H1 (cell line): ENCODE measurements at regions not wholly inside any gene's neighbourhood (a gene's known extent, or its start where the extent isn't known, plus 50 kb on each side); places are given as distances from the start of the nearest gene placed in this dataset.

Experiments used
- CTCF ChIA-PET: fragments of 300-600 bp; sonication (Branson Sonifier 250); formaldehyde crosslinking; loops from one replicate; lab custom pipeline; 2021; ENCODE audit not compliant: partially characterized antibody; lab: Charles Lee
- POLR2A ChIA-PET: fragments of 300-600 bp; sonication (Branson Sonifier 250); formaldehyde crosslinking; loops from one replicate; lab custom pipeline; 2021; ENCODE audit warnings: inconsistent platforms; ENCODE audit not compliant: partially characterized antibody; lab: Charles Lee
- DNase-seq, 2 experiments: peaks; one replicate each; pipeline versions ENCODE4 v3.0.0 to v3.0.0-alpha.2; 2010 to 2022; ENCODE audit warnings: low spot score in 2 of 2, low read depth in 1 of 2, mixed read lengths in 1 of 2
- FAIRE-seq: peaks from 2 replicates; lab custom pipeline; 2011; peaks lifted over from hg19 to GRCh38; lab: Jason Lieb, UNC
- H2AFZ ChIP-seq: 2 replicates; pipeline ENCODE4 v1.8.1; 2012; ENCODE audit warnings: low read length, inconsistent platforms
- H2AK5ac ChIP-seq: 2 replicates; pipeline ENCODE4 v1.6.1; 2013; ENCODE audit warnings: low read depth, low read length
- H2BK120ac ChIP-seq: replicated peaks from 2 replicates; pipeline ENCODE3; 2013; ENCODE audit warnings: low read depth, low read length, inconsistent platforms
- H2BK12ac ChIP-seq: 2 replicates; pipeline ENCODE4 v1.6.1; 2013; ENCODE audit warnings: low read depth, low read length
- H2BK15ac ChIP-seq: 2 replicates; pipeline ENCODE4 v1.6.1; 2013; ENCODE audit warnings: low read length
- H2BK20ac ChIP-seq: 2 replicates; pipeline ENCODE4 v1.6.1; 2013; ENCODE audit warnings: low read length
- H2BK5ac ChIP-seq: 2 replicates; pipeline ENCODE4 v1.6.1; 2013; ENCODE audit warnings: low read depth, low read length
- H3K14ac ChIP-seq: 2 replicates; pipeline ENCODE4 v1.6.1; 2013; ENCODE audit warnings: inconsistent platforms; ENCODE audit not compliant: insufficient read length
- H3K18ac ChIP-seq: 2 replicates; pipeline ENCODE4 v1.6.1; 2013; ENCODE audit warnings: low read length; ENCODE audit errors: extremely low read depth
- H3K23ac ChIP-seq: 2 replicates; pipeline ENCODE4 v1.6.1; 2013; ENCODE audit warnings: inconsistent platforms; ENCODE audit not compliant: insufficient read length
- H3K23me2 ChIP-seq: 2 replicates; pipeline ENCODE4 v1.6.1; 2013; ENCODE audit warnings: low read depth, low read length
- H3K27ac ChIP-seq: 2 replicates; pipeline ENCODE4 v1.6.1; 2011; ENCODE audit warnings: low read depth, low read length, inconsistent platforms
- H3K27me3 ChIP-seq, 4 experiments: replicated peaks in 1 of 4; 1 replicate in 1 of 4; 2 replicates in 3 of 4; pipeline versions ENCODE4 v1.6.1 to v1.8.1; 2011 to 2013; ENCODE audit warnings: low read length in 3 of 4, mild to moderate bottlenecking in 3 of 4, inconsistent platforms in 2 of 4, mixed read lengths in 2 of 4, moderate library complexity in 1 of 4; ENCODE audit not compliant: control insufficient read depth in 3 of 4, insufficient read depth in 3 of 4; ENCODE audit errors: extremely low read depth in 1 of 4
- H3K36me3 ChIP-seq, 4 experiments: 2 replicates each; pipeline versions ENCODE4 v1.6.1 to v1.8.1; 2011 to 2013; ENCODE audit warnings: mild to moderate bottlenecking in 4 of 4, low read length in 3 of 4, moderate library complexity in 2 of 4, control low read depth in 1 of 4, inconsistent platforms in 1 of 4; ENCODE audit not compliant: insufficient read depth in 4 of 4, control insufficient read depth in 2 of 4
- H3K4ac ChIP-seq: replicated peaks from 2 replicates; pipeline ENCODE3; 2013; ENCODE audit warnings: low read length, low read depth, mixed read lengths, inconsistent platforms; ENCODE audit not compliant: insufficient read length
- H3K4me1 ChIP-seq, 4 experiments: replicated peaks in 1 of 4; 1 replicate in 1 of 4; 2 replicates in 3 of 4; pipeline versions ENCODE4 v1.6.1 to v1.8.1; 2011 to 2013; ENCODE audit warnings: low read length in 3 of 4, inconsistent platforms in 2 of 4, mixed read lengths in 1 of 4; ENCODE audit not compliant: insufficient read depth in 4 of 4, control insufficient read depth in 3 of 4
- H3K4me2 ChIP-seq, 2 experiments: 2 replicates each; pipeline versions ENCODE4 v1.6.1 to v1.8.1; 2011 to 2013; ENCODE audit warnings: low read depth in 2 of 2, low read length in 2 of 2, control low read depth in 1 of 2, inconsistent platforms in 1 of 2, mild to moderate bottlenecking in 1 of 2; ENCODE audit not compliant: insufficient read depth in 1 of 2
- H3K4me3 ChIP-seq, 4 experiments: fragments of 200-600, 300-600 bp in 1 of 4; sonication (generic), shearing (Covaris generic), sonication (Bioruptor Twin) in 1 of 4; 2 replicates each; pipeline versions ENCODE4 v1.5.1 to v1.8.1; 2011 to 2016; ENCODE audit warnings: low read length in 4 of 4, low read depth in 3 of 4, control low read depth in 2 of 4, inconsistent platforms in 2 of 4, mild to moderate bottlenecking in 2 of 4, mixed read lengths in 1 of 4, moderate library complexity in 1 of 4; ENCODE audit not compliant: insufficient read depth in 2 of 4; ENCODE audit errors: extremely low read depth in 1 of 4
- H3K56ac ChIP-seq: replicated peaks from 2 replicates; pipeline ENCODE3; 2013; ENCODE audit warnings: low read depth, mild to moderate bottlenecking, mixed read lengths, low read length, inconsistent platforms; ENCODE audit not compliant: insufficient read length
- H3K79me1 ChIP-seq: 2 replicates; pipeline ENCODE4 v1.6.1; 2013; ENCODE audit warnings: low read depth, low read length, control low read depth
- H3K79me2 ChIP-seq, 2 experiments: 2 replicates each; pipeline versions ENCODE4 v1.6.1 to v1.8.1; 2012 to 2013; ENCODE audit warnings: low read length in 2 of 2, mild to moderate bottlenecking in 2 of 2, inconsistent platforms in 1 of 2; ENCODE audit not compliant: insufficient read depth in 2 of 2, control insufficient read depth in 1 of 2
- H3K9ac ChIP-seq, 4 experiments: replicated peaks in 1 of 4; 1 replicate in 1 of 4; 2 replicates in 3 of 4; pipeline versions ENCODE4 v1.6.1 to v1.8.1; 2011 to 2013; ENCODE audit warnings: low read depth in 3 of 4, low read length in 3 of 4, control low read depth in 2 of 4, mild to moderate bottlenecking in 2 of 4, moderate library complexity in 2 of 4, inconsistent platforms in 1 of 4; ENCODE audit errors: extremely low read depth in 1 of 4
- H3K9me3 ChIP-seq, 2 experiments: 2 replicates each; pipeline versions ENCODE4 v1.6.1 to v1.8.1; 2012 to 2013; ENCODE audit warnings: mild to moderate bottlenecking in 2 of 2, moderate library complexity in 2 of 2, control low read depth in 1 of 2, inconsistent platforms in 1 of 2, low read depth in 1 of 2, low read length in 1 of 2, mixed read lengths in 1 of 2; ENCODE audit not compliant: insufficient read depth in 2 of 2
- H4K20me1 ChIP-seq, 2 experiments: replicated peaks in 1 of 2; 2 replicates each; pipeline versions ENCODE3 to v1.8.1; 2011 to 2013; ENCODE audit warnings: inconsistent platforms in 2 of 2, low read length in 2 of 2, mild to moderate bottlenecking in 1 of 2; ENCODE audit not compliant: insufficient read depth in 2 of 2, control insufficient read depth in 1 of 2
- H4K5ac ChIP-seq: 2 replicates; pipeline ENCODE4 v1.6.1; 2013; ENCODE audit warnings: low read length, low read depth, mixed read lengths, inconsistent platforms; ENCODE audit not compliant: insufficient read length
- H4K8ac ChIP-seq: 2 replicates; pipeline ENCODE4 v1.8.0; 2013; ENCODE audit warnings: mild to moderate bottlenecking, moderate library complexity, low read length, inconsistent platforms; ENCODE audit not compliant: insufficient read depth; ENCODE audit errors: extremely low read depth
- H4K91ac ChIP-seq: replicated peaks from 2 replicates; pipeline ENCODE3; 2013; ENCODE audit warnings: low read length, mixed read lengths, inconsistent platforms; ENCODE audit not compliant: insufficient read length
- GABPA ChIP-seq: IDR thresholded peaks from 2 replicates; pipeline ENCODE4 v1.6.1; 2011; ENCODE audit warnings: mild to moderate bottlenecking, low read length, moderate library complexity, borderline replicate concordance; ENCODE audit not compliant: insufficient read depth
- JUND ChIP-seq: IDR thresholded peaks from 2 replicates; pipeline ENCODE4 v1.6.1; 2011; ENCODE audit warnings: mild to moderate bottlenecking, improper control_type of control experiment, low read length
- SP4 ChIP-seq: IDR thresholded peaks from 2 replicates; pipeline ENCODE4 v1.6.1; 2012; ENCODE audit warnings: low read length, inconsistent platforms
- WGBS, 2 experiments: shearing (Covaris generic) in 1 of 2; methylation state at CpG; one replicate each; pipeline versions ENCODE4 v1.1.6 to v1.1.7; 2013 to 2015; ENCODE audit warnings: low lambda C conversion rate in 2 of 2, mixed read lengths in 2 of 2, inconsistent platforms in 1 of 2, low coverage in 1 of 2, missing lambda C conversion rate in 1 of 2; ENCODE audit not compliant: insufficient replicate concordance in 2 of 2, insufficient coverage in 1 of 2, insufficient read length in 1 of 2; ENCODE audit errors: extremely low coverage in 1 of 2, missing lambda C conversion rate in 1 of 2; 5-methylcytosine and 5-hydroxymethylcytosine counted together

DNA sequence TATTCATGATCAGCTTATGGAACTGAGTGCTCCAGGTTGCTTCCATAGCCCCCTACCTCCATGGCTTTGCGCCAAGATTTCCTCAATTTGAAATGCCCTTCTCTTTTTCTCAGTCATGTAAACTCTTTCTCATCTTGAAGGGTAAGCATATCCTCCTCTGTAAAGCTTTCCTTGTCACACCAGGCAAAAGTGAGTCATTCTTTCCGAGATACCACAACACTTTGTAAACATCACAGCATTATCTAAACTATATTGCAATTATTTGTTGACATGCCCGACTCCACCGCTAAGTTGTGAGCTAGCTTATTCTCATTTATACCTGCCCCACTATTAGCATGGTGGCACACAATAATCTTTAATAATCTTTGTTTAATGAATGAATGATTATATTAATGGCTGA lies 419.5 kb upstream of the CHST9 start:
- CTCF ChIA-PET = interaction anchor here (0.7 to 9.5 kb wide), 28 partner anchors 9 to 258 kb away, joined by 3 to 194 read pairs (median 6); no protein-coding TSS in a partner anchor
- Histone ChIP-seq H2BK5ac (no peak overlapping the region), H3K23me2 (no peaks in the 10 kb centered on the region), H3K4me2 (no peak overlapping the region; a peak in 1 of 4 replicates), H3K4ac (no peak overlapping the region), H3K18ac (no peak overlapping the region; the same call in 1 of the 2 replicates), H2BK120ac (no peak overlapping the region), H3K4me3 (no peak overlapping the region), H3K9me3 (0 out of 4 replicates have a peak, but pooled peaks cover 0 to 5% of the 10 kb centered on the region in 2 experiments), H2BK20ac (no peak overlapping the region), H3K23ac (no peak overlapping the region), H2BK12ac (no peak overlapping the region), H2AK5ac (no peak overlapping the region), H3K79me1 (no peaks in the 10 kb centered on the region), H2AFZ (no peak overlapping the region), H3K14ac (no peak overlapping the region), H3K9ac (no peak overlapping the region), H3K4me1 (peaks cover 0 to 6% (median 3%) of the 10 kb centered on the region in 4 experiments; a peak in 3 of 7 replicates), H3K36me3 (no peaks in the 10 kb centered on the region), H4K20me1 (no peaks in the 10 kb centered on the region), H4K8ac (no peak overlapping the region), H3K56ac (no peak overlapping the region), H3K79me2 (no peaks in the 10 kb centered on the region), H2BK15ac (no peak overlapping the region), H4K91ac (no peak overlapping the region), H4K5ac (no peak overlapping the region), H3K27me3 (no peaks in the 10 kb centered on the region), H3K27ac (no peak overlapping the region)
- FAIRE-seq = peak; percentile 19
- WGBS, 2 experiments = 76% methylated on average over 4 of the region's 4 CpGs; no CpG with 5 or more reads in 1 of the 2 experiments
- POLR2A ChIA-PET = interaction anchor here (0.9 kb wide), 1 partner anchor 145 kb away, joined by 4 read pairs; no protein-coding TSS in a partner anchor
- no peak for DNase-seq
- TF ChIP-seq GABPA (no peak), JUND (peak; percentile 80), SP4 (no peak)
